H9 (cell line): ENCODE measurements at regions not wholly inside any gene's neighbourhood (a gene's known extent, or its start where the extent isn't known, plus 50 kb on each side); places are given as distances from the start of the nearest gene placed in this dataset.

ENCODE experiments used
- DNase-seq: peaks from one replicate; pipeline ENCODE4 v3.0.0-alpha.2; 2017
- H2AFZ ChIP-seq: one replicate; pipeline ENCODE4 v1.6.1; 2013; ENCODE audit warnings: mild to moderate bottlenecking, low read length, control low read depth, moderate library complexity
- H2AK5ac ChIP-seq: 2 replicates; pipeline ENCODE4 v1.6.1; 2013; ENCODE audit warnings: low read length, control low read depth, mixed read lengths; ENCODE audit not compliant: insufficient read length
- H2BK120ac ChIP-seq: one replicate; pipeline ENCODE4 v1.6.1; 2013; ENCODE audit warnings: low read depth, mild to moderate bottlenecking, low read length, control low read depth, inconsistent platforms; ENCODE audit not compliant: poor library complexity, severe bottlenecking
- H2BK12ac ChIP-seq: 2 replicates; pipeline ENCODE4 v1.6.1; 2013; ENCODE audit warnings: low read length, control low read depth, mixed read lengths, low read depth; ENCODE audit not compliant: insufficient read length
- H2BK15ac ChIP-seq: 2 replicates; pipeline ENCODE4 v1.6.1; 2013; ENCODE audit warnings: low read depth, low read length, control low read depth
- H2BK20ac ChIP-seq: one replicate; pipeline ENCODE4 v1.6.1; 2013; ENCODE audit warnings: low read depth, mild to moderate bottlenecking, low read length, control low read depth, inconsistent platforms; ENCODE audit not compliant: poor library complexity, severe bottlenecking
- H2BK5ac ChIP-seq: 2 replicates; pipeline ENCODE4 v1.6.1; 2013; ENCODE audit warnings: low read length, control low read depth, mixed read lengths; ENCODE audit not compliant: insufficient read length
- H3K14ac ChIP-seq: 2 replicates; pipeline ENCODE4 v1.6.1; 2013; ENCODE audit warnings: low read length, control low read depth; ENCODE audit not compliant: insufficient read depth
- H3K18ac ChIP-seq: 2 replicates; pipeline ENCODE4 v1.6.1; 2013; ENCODE audit warnings: low read depth, mild to moderate bottlenecking, mixed read lengths, low read length, control low read depth; ENCODE audit not compliant: insufficient read length
- H3K23ac ChIP-seq: 2 replicates; pipeline ENCODE4 v1.6.1; 2013; ENCODE audit warnings: low read length, control low read depth, mixed read lengths, low read depth; ENCODE audit not compliant: insufficient read length
- H3K23me2 ChIP-seq: 2 replicates; pipeline ENCODE4 v1.6.1; 2013; ENCODE audit warnings: low read depth, mild to moderate bottlenecking, mixed read lengths, low read length, control low read depth; ENCODE audit not compliant: insufficient read length, poor library complexity, severe bottlenecking
- H3K27ac ChIP-seq: 2 replicates; pipeline ENCODE4 v1.5.1; 2013; ENCODE audit warnings: low read length, control low read depth, mixed read lengths, low read depth; ENCODE audit not compliant: insufficient read length
- H3K27me3 ChIP-seq: 2 replicates; pipeline ENCODE4 v1.6.1; 2013; ENCODE audit warnings: low read length, control low read depth, inconsistent platforms; ENCODE audit not compliant: insufficient read depth
- H3K4ac ChIP-seq: 2 replicates; pipeline ENCODE4 v1.6.1; 2013; ENCODE audit warnings: low read depth, mild to moderate bottlenecking, control low read depth, inconsistent platforms, low read length, moderate library complexity
- H3K4me1 ChIP-seq: 2 replicates; pipeline ENCODE4 v1.6.1; 2013; ENCODE audit warnings: low read length, control low read depth, inconsistent platforms; ENCODE audit not compliant: insufficient read depth
- H3K4me2 ChIP-seq: 2 replicates; pipeline ENCODE4 v1.6.1; 2013; ENCODE audit warnings: low read length, control low read depth, mixed read lengths; ENCODE audit not compliant: insufficient read length, insufficient read depth
- H3K56ac ChIP-seq: 2 replicates; pipeline ENCODE4 v1.6.1; 2013; ENCODE audit warnings: low read depth, mild to moderate bottlenecking, mixed read lengths, low read length, control low read depth; ENCODE audit not compliant: insufficient read length
- H3K79me1 ChIP-seq: 2 replicates; pipeline ENCODE4 v1.6.1; 2013; ENCODE audit warnings: low read depth, mild to moderate bottlenecking, moderate library complexity, low read length, control low read depth, inconsistent platforms; ENCODE audit not compliant: insufficient read depth, poor library complexity, severe bottlenecking
- H3K79me2 ChIP-seq: 2 replicates; pipeline ENCODE4 v1.6.1; 2013; ENCODE audit warnings: low read length, control low read depth, inconsistent platforms; ENCODE audit not compliant: insufficient read depth
- H3K9ac ChIP-seq: 2 replicates; pipeline ENCODE4 v1.6.1; 2013; ENCODE audit warnings: low read length, control low read depth, mixed read lengths; ENCODE audit not compliant: insufficient read length; ENCODE audit errors: extremely low read depth
- H3K9me3 ChIP-seq: one replicate; pipeline ENCODE4 v1.6.1; 2013; ENCODE audit warnings: low read depth, low read length, inconsistent platforms; ENCODE audit not compliant: control insufficient read depth
- H3T11ph ChIP-seq: one replicate; pipeline ENCODE4 v1.6.1; 2013; ENCODE audit warnings: mild to moderate bottlenecking, low read length, control low read depth, inconsistent platforms
- H4K20me1 ChIP-seq: one replicate; pipeline ENCODE4 v1.6.1; 2013; ENCODE audit not compliant: control insufficient read depth, insufficient read length, insufficient read depth
- H4K5ac ChIP-seq: 2 replicates; pipeline ENCODE4 v1.6.1; 2013; ENCODE audit warnings: low read depth, mild to moderate bottlenecking, mixed read lengths, low read length, control low read depth; ENCODE audit not compliant: insufficient read length
- H4K8ac ChIP-seq: replicated peaks from 2 replicates; pipeline ENCODE4 v1.6.1; 2013; ENCODE audit warnings: low read length, control low read depth, mixed read lengths, low read depth; ENCODE audit not compliant: insufficient read length
- H4K91ac ChIP-seq: 2 replicates; pipeline ENCODE4 v1.6.1; 2013; ENCODE audit warnings: low read depth, mild to moderate bottlenecking, moderate library complexity, mixed read lengths, low read length, control low read depth; ENCODE audit not compliant: insufficient read length
- H3K27ac Mint-ChIP-seq, 3 experiments: 2 replicates in 2 of 3; 3 replicates in 1 of 3; pipeline ENCODE4 v1.8.0; 2020 to 2021; ENCODE audit warnings: mixed read lengths in 3 of 3, mild to moderate bottlenecking in 1 of 3, moderate library complexity in 1 of 3
- H3K27me3 Mint-ChIP-seq: 2 replicates; pipeline ENCODE4 v1.8.0; 2021; ENCODE audit warnings: low read depth, mild to moderate bottlenecking, moderate library complexity, mixed read lengths
- H3K36me3 Mint-ChIP-seq, 3 experiments: 2 replicates in 2 of 3; 3 replicates in 1 of 3; pipeline ENCODE4 v1.8.0; 2020 to 2021; ENCODE audit warnings: low read depth in 3 of 3, mixed read lengths in 3 of 3; ENCODE audit not compliant: insufficient read depth in 1 of 3
- H3K4me1 Mint-ChIP-seq, 2 experiments: 2 replicates each; pipeline ENCODE4 v1.8.0; 2020; ENCODE audit warnings: mixed read lengths in 2 of 2
- H3K4me3 Mint-ChIP-seq, 2 experiments: 2 replicates in 1 of 2; 3 replicates in 1 of 2; pipeline ENCODE4 v1.8.0; 2020 to 2021; ENCODE audit warnings: mild to moderate bottlenecking in 2 of 2, mixed read lengths in 2 of 2, moderate library complexity in 1 of 2
- H3K9me3 Mint-ChIP-seq, 2 experiments: 2 replicates in 1 of 2; 3 replicates in 1 of 2; pipeline ENCODE4 v1.8.0; 2020; ENCODE audit warnings: mild to moderate bottlenecking in 2 of 2, mixed read lengths in 2 of 2, moderate library complexity in 1 of 2
- CTCF ChIP-seq: fragments of 200-600 bp; sonication (generic); conservative IDR thresholded peaks from 3 replicates; pipeline ENCODE4 v1.8.0; 2021; ENCODE audit warnings: antibody characterized with exemption, mild to moderate bottlenecking
- WGBS: extraction: QIAGEN DNeasy Blood & Tissue Kit; methylation state at CpG from one replicate; pipeline ENCODE4 v1.1.7; 2013; ENCODE audit warnings: missing lambda C conversion rate, low lambda C conversion rate, mixed read lengths; ENCODE audit not compliant: insufficient read length; ENCODE audit errors: extremely low coverage; 5-methylcytosine and 5-hydroxymethylcytosine counted together

- H3K79me1 ChIP-seq, result no peaks in the 10 kb centered on the region
- no peak overlapping the region for H4K91ac ChIP-seq
- H2BK20ac ChIP-seq, result no peak overlapping the region
- H3K9me3 ChIP-seq, result no peaks in the 10 kb centered on the region
- no peak overlapping the region for H4K8ac ChIP-seq
- H2BK5ac ChIP-seq, result no peak overlapping the region
- H4K5ac ChIP-seq, result no peak overlapping the region
- no peak overlapping the region for H3K14ac ChIP-seq
- no peak overlapping the region for H2BK120ac ChIP-seq
- no peak overlapping the region for H3K23ac ChIP-seq
- Mint-ChIP-seq H3K4me1 (no peaks in the 10 kb centered on the region), H3K9me3 (no peaks in the 10 kb centered on the region), H3K27ac (0 out of 7 replicates have a peak overlapping the region, but pooled peaks of 1 of the 3 experiments have one; percentile 40), H3K27me3 (no peaks in the 10 kb centered on the region), H3K36me3 (no peaks in the 10 kb centered on the region), H3K4me3 (no peak overlapping the region)
- H3K9ac ChIP-seq, result no peak overlapping the region
- H2BK12ac ChIP-seq, result no peak overlapping the region
- no peaks in the 10 kb centered on the region for H3K4me1 ChIP-seq
- DNase-seq, result no peak
- H3K4ac ChIP-seq, result no peak overlapping the region
- no peak overlapping the region for H2AK5ac ChIP-seq
- no peaks in the 10 kb centered on the region for H3K27me3 ChIP-seq
- no CpG with 5 or more reads among the region's 2 CpGs for WGBS
- no peaks in the 10 kb centered on the region for H3K23me2 ChIP-seq
- no peak overlapping the region for H3K18ac ChIP-seq
- H2BK15ac ChIP-seq, result no peak overlapping the region
- TF ChIP-seq CTCF, result no peak
- H2AFZ ChIP-seq, result no peak overlapping the region
- no peak overlapping the region for H3T11ph ChIP-seq
- H3K4me2 ChIP-seq, result no peak overlapping the region
- no peak overlapping the region for H3K56ac ChIP-seq
- no peaks in the 10 kb centered on the region for H3K79me2 ChIP-seq
- H4K20me1 ChIP-seq, result no peaks in the 10 kb centered on the region
- H3K27ac ChIP-seq, result no peak overlapping the region
These were observed 162.8 kb downstream of the TSN start for GRCh38 chr2:121918231-121918630.
